ENCODE measurements at regions not wholly inside any gene's neighbourhood (a gene's known extent, or its start where the extent isn't known, plus 50 kb on each side); places are given as distances from the start of the nearest gene placed in this dataset.

DNA sequence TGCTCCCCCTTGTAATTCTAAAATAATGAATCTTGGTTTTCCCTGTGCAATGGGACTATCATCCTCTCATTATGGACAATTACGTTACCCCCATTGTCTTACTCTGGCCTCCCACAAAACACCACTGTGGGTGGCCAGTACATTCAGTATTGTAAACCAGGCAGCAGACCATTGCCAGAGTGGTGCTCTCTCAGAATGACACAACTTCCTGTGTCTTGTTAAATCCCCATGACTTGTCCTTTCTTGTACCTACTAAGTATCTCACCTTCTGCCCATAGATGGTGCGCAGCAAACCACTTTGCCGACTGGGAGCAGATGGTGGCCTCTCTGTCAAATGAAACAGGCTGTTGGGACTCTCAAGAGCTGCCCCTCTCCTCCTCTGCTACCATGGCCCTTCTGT lies 287.1 kb upstream of the RAG2 start:
- DNase-seq (ENCODE audit: low spot score), result no peak
- Mint-ChIP-seq H3K27me3 (ENCODE audit: unreplicated experiment) (peaks cover 3% of the 10 kb centered on the region), H3K4me1 (ENCODE audit: unreplicated experiment) (no peaks in the 10 kb centered on the region), H3K27ac (ENCODE audit: unreplicated experiment) (no peak overlapping the region), H3K9me3 (ENCODE audit: unreplicated experiment) (peaks cover 11% of the 10 kb centered on the region), H3K4me3 (ENCODE audit: unreplicated experiment) (no peak overlapping the region), H3K36me3 (ENCODE audit: low read depth, unreplicated experiment) (peaks cover 3% of the 10 kb centered on the region)
- TF ChIP-seq, protein P1, sequence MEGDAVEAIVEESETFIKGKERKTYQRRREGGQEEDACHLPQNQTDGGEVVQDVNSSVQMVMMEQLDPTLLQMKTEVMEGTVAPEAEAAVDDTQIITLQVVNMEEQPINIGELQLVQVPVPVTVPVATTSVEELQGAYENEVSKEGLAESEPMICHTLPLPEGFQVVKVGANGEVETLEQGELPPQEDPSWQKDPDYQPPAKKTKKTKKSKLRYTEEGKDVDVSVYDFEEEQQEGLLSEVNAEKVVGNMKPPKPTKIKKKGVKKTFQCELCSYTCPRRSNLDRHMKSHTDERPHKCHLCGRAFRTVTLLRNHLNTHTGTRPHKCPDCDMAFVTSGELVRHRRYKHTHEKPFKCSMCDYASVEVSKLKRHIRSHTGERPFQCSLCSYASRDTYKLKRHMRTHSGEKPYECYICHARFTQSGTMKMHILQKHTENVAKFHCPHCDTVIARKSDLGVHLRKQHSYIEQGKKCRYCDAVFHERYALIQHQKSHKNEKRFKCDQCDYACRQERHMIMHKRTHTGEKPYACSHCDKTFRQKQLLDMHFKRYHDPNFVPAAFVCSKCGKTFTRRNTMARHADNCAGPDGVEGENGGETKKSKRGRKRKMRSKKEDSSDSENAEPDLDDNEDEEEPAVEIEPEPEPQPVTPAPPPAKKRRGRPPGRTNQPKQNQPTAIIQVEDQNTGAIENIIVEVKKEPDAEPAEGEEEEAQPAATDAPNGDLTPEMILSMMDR (IDR thresholded peaks at IDR 0.05; ENCODE audit: unreplicated experiment), result no peak

- Mint-ChIP-seq H3K9me3 (ENCODE audit: unreplicated experiment) (peaks cover 11% of the 10 kb centered on the region), H3K36me3 (ENCODE audit: low read depth, unreplicated experiment) (no peaks in the 10 kb centered on the region), H3K27ac (ENCODE audit: unreplicated experiment) (no peak overlapping the region), H3K4me3 (ENCODE audit: unreplicated experiment) (no peak overlapping the region), H3K27me3 (ENCODE audit: unreplicated experiment) (peaks cover 6% of the 10 kb centered on the region), H3K4me1 (ENCODE audit: unreplicated experiment) (peaks cover 16% of the 10 kb centered on the region)
- TF ChIP-seq, protein P1 (IDR thresholded peaks at IDR 0.05; ENCODE audit: unreplicated experiment), result no peak
- DNase-seq (ENCODE audit: low spot score), result no peak
Observed at GRCh38 chr11:36878737-36879136, 280.7 kb upstream of the RAG2 start.

- Mint-ChIP-seq H3K27ac (ENCODE audit: unreplicated experiment) (peak overlapping the region; percentile 8), H3K4me3 (ENCODE audit: unreplicated experiment) (no peak overlapping the region), H3K9me3 (ENCODE audit: unreplicated experiment) (peaks cover 5% of the 10 kb centered on the region), H3K27me3 (ENCODE audit: unreplicated experiment) (peaks cover 3% of the 10 kb centered on the region), H3K4me1 (ENCODE audit: unreplicated experiment) (peaks cover 16% of the 10 kb centered on the region), H3K36me3 (ENCODE audit: low read depth, unreplicated experiment) (no peaks in the 10 kb centered on the region)
- TF ChIP-seq, protein P1 (IDR thresholded peaks at IDR 0.05; ENCODE audit: unreplicated experiment), result no peak
- DNase-seq (ENCODE audit: low spot score), result no peak
Observed at GRCh38 chr11:36877149-36877548, 279.1 kb upstream of the RAG2 start.

DNA sequence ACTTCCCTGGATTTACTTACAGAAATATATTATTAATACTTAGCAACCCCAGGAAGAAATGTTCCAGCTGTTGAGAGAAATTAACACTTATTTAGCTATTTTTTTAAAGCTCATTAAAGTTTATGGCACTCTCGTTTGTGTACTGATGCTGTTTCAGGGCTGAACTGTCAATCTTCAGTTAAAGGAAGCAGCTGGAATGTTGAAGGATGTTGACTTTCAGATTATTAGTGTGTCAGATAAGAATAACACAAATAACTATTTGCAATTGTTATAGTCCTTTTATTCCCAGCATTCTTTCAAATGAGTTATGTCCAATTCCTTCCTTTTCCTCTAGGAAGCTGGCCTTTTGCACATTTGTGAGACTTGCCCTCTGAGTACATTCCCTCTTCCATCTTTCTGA lies 278.2 kb upstream of the RAG2 start:
- Mint-ChIP-seq H3K4me1 (ENCODE audit: unreplicated experiment) (peaks cover 16% of the 10 kb centered on the region), H3K9me3 (ENCODE audit: unreplicated experiment) (peaks cover 5% of the 10 kb centered on the region), H3K27me3 (ENCODE audit: unreplicated experiment) (peaks cover 3% of the 10 kb centered on the region), H3K27ac (ENCODE audit: unreplicated experiment) (no peak overlapping the region), H3K36me3 (ENCODE audit: low read depth, unreplicated experiment) (no peaks in the 10 kb centered on the region), H3K4me3 (ENCODE audit: unreplicated experiment) (no peak overlapping the region)
- TF ChIP-seq, protein P1 (IDR thresholded peaks at IDR 0.05; ENCODE audit: unreplicated experiment), result no peak
- no peak for DNase-seq (ENCODE audit: low spot score)

GRCh38 chr11:36874291-36874690 lies 276.3 kb upstream of the RAG2 start:
- no peaks in the 10 kb centered on the region for H3K9me3 Mint-ChIP-seq (ENCODE audit: unreplicated experiment)
- no peak overlapping the region for H3K27ac Mint-ChIP-seq (ENCODE audit: unreplicated experiment)
- no peak overlapping the region for H3K4me3 Mint-ChIP-seq (ENCODE audit: unreplicated experiment)
- H3K27me3 Mint-ChIP-seq (ENCODE audit: unreplicated experiment), result peaks cover 1% of the 10 kb centered on the region
- TF ChIP-seq, protein P1 (IDR thresholded peaks at IDR 0.05; ENCODE audit: unreplicated experiment), result no peak
- no peaks in the 10 kb centered on the region for H3K36me3 Mint-ChIP-seq (ENCODE audit: low read depth, unreplicated experiment)
- no peak for DNase-seq (ENCODE audit: low spot score)
- H3K4me1 Mint-ChIP-seq (ENCODE audit: unreplicated experiment), result peaks cover 16% of the 10 kb centered on the region
